ENCODE measurements at regions not wholly inside any gene's neighbourhood (a gene's known extent, or its start where the extent isn't known, plus 50 kb on each side); places are given as distances from the start of the nearest gene placed in this dataset.

GRCh38 chr18:3345452-3345851 is 83.5 kb downstream of the MYL12B start:
- Histone ChIP-seq H3K9me3 (no peaks in the 10 kb centered on the region), H3K36me3 (no peaks in the 10 kb centered on the region), H3K4me3 (no peak overlapping the region), H3K27me3 (no peaks in the 10 kb centered on the region), H3K4me1 (peaks cover 0 to 24% (median 18%) of the 10 kb centered on the region in 4 donors), H3K27ac (replicated peaks in 1 of 4) (peak overlapping the region; percentile 23 to 65 (median 46))
- intact Hi-C loops (cut with DNase I): loop anchor here (10.0 kb wide), 1 partner anchor 99 kb away; no protein-coding TSS in a partner anchor
- TF ChIP-seq POLR2A (IDR thresholded peaks at IDR 0.05; ENCODE audit: low read depth): no peak
- no peak for TF ChIP-seq POLR2AphosphoS5 (IDR thresholded peaks at IDR 0.05)
- no peak for TF ChIP-seq EP300 (IDR thresholded peaks at IDR 0.05)
- TF ChIP-seq CTCF (IDR thresholded peaks at IDR 0.05): no peak
- DNase-seq (ENCODE audit: extremely low spot score): no peak
- WGBS: 44% methylated on average over 2 of the region's 2 CpGs

- intact Hi-C loops (cut with DNase I): loop anchor here (10.0 kb wide), 1 partner anchor 99 kb away; no protein-coding TSS in a partner anchor
- no peak for DNase-seq (ENCODE audit: extremely low spot score)
- Histone ChIP-seq H3K27ac (replicated peaks in 1 of 4) (peak overlapping the region; percentile 23 to 65 (median 46)), H3K36me3 (no peaks in the 10 kb centered on the region), H3K9me3 (no peaks in the 10 kb centered on the region), H3K27me3 (no peaks in the 10 kb centered on the region), H3K4me1 (peaks cover 0 to 24% (median 18%) of the 10 kb centered on the region in 4 donors), H3K4me3 (no peak overlapping the region)
- WGBS: 67% methylated on average over 1 of the region's 1 CpG
- TF ChIP-seq POLR2AphosphoS5 (IDR thresholded peaks at IDR 0.05): peak in 1 of 2 donors; percentile 7
- no peak for TF ChIP-seq POLR2A (IDR thresholded peaks at IDR 0.05; ENCODE audit: low read depth)
- no peak for TF ChIP-seq EP300 (IDR thresholded peaks at IDR 0.05)
- TF ChIP-seq CTCF (IDR thresholded peaks at IDR 0.05): no peak
Observed at GRCh38 chr18:3345885-3346284, 84.0 kb downstream of the MYL12B start.

- H3K27me3 ChIP-seq: no peaks in the 10 kb centered on the region
- no peak for DNase-seq (ENCODE audit: extremely low spot score)
- TF ChIP-seq EP300 (IDR thresholded peaks at IDR 0.05) (no peak), POLR2A (IDR thresholded peaks at IDR 0.05; ENCODE audit: low read depth) (no peak), POLR2AphosphoS5 (IDR thresholded peaks at IDR 0.05) (no peak), CTCF (IDR thresholded peaks at IDR 0.05) (no peak)
- intact Hi-C loops (cut with DNase I): loop anchor here (10.0 kb wide), 1 partner anchor 98 kb away; no protein-coding TSS in a partner anchor
- H3K36me3 ChIP-seq: no peaks in the 10 kb centered on the region
- peak overlapping the region in 1 of 4 donors; percentile 30 for H3K27ac ChIP-seq (replicated peaks in 1 of 4)
- peaks cover 0 to 24% (median 18%) of the 10 kb centered on the region in 4 donors for H3K4me1 ChIP-seq
- H3K9me3 ChIP-seq: no peaks in the 10 kb centered on the region
- 46% methylated on average over 7 of the region's 7 CpGs for WGBS
- H3K4me3 ChIP-seq: no peak overlapping the region
Observed at GRCh38 chr18:3346487-3346886, 84.6 kb downstream of the MYL12B start.

GRCh38 chr18:3347286-3347803 is 85.4 kb downstream of the MYL12B start:
- TF ChIP-seq POLR2A (IDR thresholded peaks at IDR 0.05; ENCODE audit: low read depth): no peak
- TF ChIP-seq POLR2AphosphoS5 (IDR thresholded peaks at IDR 0.05): no peak
- no peak for TF ChIP-seq CTCF (IDR thresholded peaks at IDR 0.05)
- no peak for TF ChIP-seq EP300 (IDR thresholded peaks at IDR 0.05)
- Histone ChIP-seq H3K9me3 (no peaks in the 10 kb centered on the region), H3K27me3 (no peaks in the 10 kb centered on the region), H3K4me1 (peaks cover 0 to 24% (median 18%) of the 10 kb centered on the region in 4 donors), H3K36me3 (no peaks in the 10 kb centered on the region), H3K27ac (replicated peaks in 1 of 4) (no peak overlapping the region), H3K4me3 (no peak overlapping the region)
- DNase-seq (ENCODE audit: extremely low spot score): no peak
- 100% methylated on average over 2 of the region's 2 CpGs for WGBS
- intact Hi-C loops (cut with DNase I): loop anchor here (10.0 kb wide), 1 partner anchor 97 kb away; no protein-coding TSS in a partner anchor

Measured in esophagus muscularis mucosa (tissue), 4 donors.